H9 (cell line): ENCODE measurements at regions not wholly inside any gene's neighbourhood (a gene's known extent, or its start where the extent isn't known, plus 50 kb on each side); places are given as distances from the start of the nearest gene placed in this dataset.

Experiments
- DNase-seq: peaks from one replicate; pipeline ENCODE4 v3.0.0-alpha.2; 2017
- H2AFZ ChIP-seq: one replicate; pipeline ENCODE4 v1.6.1; 2013; ENCODE audit warnings: mild to moderate bottlenecking, low read length, control low read depth, moderate library complexity
- H2AK5ac ChIP-seq: 2 replicates; pipeline ENCODE4 v1.6.1; 2013; ENCODE audit warnings: low read length, control low read depth, mixed read lengths; ENCODE audit not compliant: insufficient read length
- H2BK120ac ChIP-seq: one replicate; pipeline ENCODE4 v1.6.1; 2013; ENCODE audit warnings: low read depth, mild to moderate bottlenecking, low read length, control low read depth, inconsistent platforms; ENCODE audit not compliant: poor library complexity, severe bottlenecking
- H2BK12ac ChIP-seq: 2 replicates; pipeline ENCODE4 v1.6.1; 2013; ENCODE audit warnings: low read length, control low read depth, mixed read lengths, low read depth; ENCODE audit not compliant: insufficient read length
- H2BK15ac ChIP-seq: 2 replicates; pipeline ENCODE4 v1.6.1; 2013; ENCODE audit warnings: low read depth, low read length, control low read depth
- H2BK20ac ChIP-seq: one replicate; pipeline ENCODE4 v1.6.1; 2013; ENCODE audit warnings: low read depth, mild to moderate bottlenecking, low read length, control low read depth, inconsistent platforms; ENCODE audit not compliant: poor library complexity, severe bottlenecking
- H2BK5ac ChIP-seq: 2 replicates; pipeline ENCODE4 v1.6.1; 2013; ENCODE audit warnings: low read length, control low read depth, mixed read lengths; ENCODE audit not compliant: insufficient read length
- H3K14ac ChIP-seq: 2 replicates; pipeline ENCODE4 v1.6.1; 2013; ENCODE audit warnings: low read length, control low read depth; ENCODE audit not compliant: insufficient read depth
- H3K18ac ChIP-seq: 2 replicates; pipeline ENCODE4 v1.6.1; 2013; ENCODE audit warnings: low read depth, mild to moderate bottlenecking, mixed read lengths, low read length, control low read depth; ENCODE audit not compliant: insufficient read length
- H3K23ac ChIP-seq: 2 replicates; pipeline ENCODE4 v1.6.1; 2013; ENCODE audit warnings: low read length, control low read depth, mixed read lengths, low read depth; ENCODE audit not compliant: insufficient read length
- H3K23me2 ChIP-seq: 2 replicates; pipeline ENCODE4 v1.6.1; 2013; ENCODE audit warnings: low read depth, mild to moderate bottlenecking, mixed read lengths, low read length, control low read depth; ENCODE audit not compliant: insufficient read length, poor library complexity, severe bottlenecking
- H3K27ac ChIP-seq: 2 replicates; pipeline ENCODE4 v1.5.1; 2013; ENCODE audit warnings: low read length, control low read depth, mixed read lengths, low read depth; ENCODE audit not compliant: insufficient read length
- H3K27me3 ChIP-seq: 2 replicates; pipeline ENCODE4 v1.6.1; 2013; ENCODE audit warnings: low read length, control low read depth, inconsistent platforms; ENCODE audit not compliant: insufficient read depth
- H3K4ac ChIP-seq: 2 replicates; pipeline ENCODE4 v1.6.1; 2013; ENCODE audit warnings: low read depth, mild to moderate bottlenecking, control low read depth, inconsistent platforms, low read length, moderate library complexity
- H3K4me1 ChIP-seq: 2 replicates; pipeline ENCODE4 v1.6.1; 2013; ENCODE audit warnings: low read length, control low read depth, inconsistent platforms; ENCODE audit not compliant: insufficient read depth
- H3K4me2 ChIP-seq: 2 replicates; pipeline ENCODE4 v1.6.1; 2013; ENCODE audit warnings: low read length, control low read depth, mixed read lengths; ENCODE audit not compliant: insufficient read length, insufficient read depth
- H3K56ac ChIP-seq: 2 replicates; pipeline ENCODE4 v1.6.1; 2013; ENCODE audit warnings: low read depth, mild to moderate bottlenecking, mixed read lengths, low read length, control low read depth; ENCODE audit not compliant: insufficient read length
- H3K79me1 ChIP-seq: 2 replicates; pipeline ENCODE4 v1.6.1; 2013; ENCODE audit warnings: low read depth, mild to moderate bottlenecking, moderate library complexity, low read length, control low read depth, inconsistent platforms; ENCODE audit not compliant: insufficient read depth, poor library complexity, severe bottlenecking
- H3K79me2 ChIP-seq: 2 replicates; pipeline ENCODE4 v1.6.1; 2013; ENCODE audit warnings: low read length, control low read depth, inconsistent platforms; ENCODE audit not compliant: insufficient read depth
- H3K9ac ChIP-seq: 2 replicates; pipeline ENCODE4 v1.6.1; 2013; ENCODE audit warnings: low read length, control low read depth, mixed read lengths; ENCODE audit not compliant: insufficient read length; ENCODE audit errors: extremely low read depth
- H3K9me3 ChIP-seq: one replicate; pipeline ENCODE4 v1.6.1; 2013; ENCODE audit warnings: low read depth, low read length, inconsistent platforms; ENCODE audit not compliant: control insufficient read depth
- H3T11ph ChIP-seq: one replicate; pipeline ENCODE4 v1.6.1; 2013; ENCODE audit warnings: mild to moderate bottlenecking, low read length, control low read depth, inconsistent platforms
- H4K20me1 ChIP-seq: one replicate; pipeline ENCODE4 v1.6.1; 2013; ENCODE audit not compliant: control insufficient read depth, insufficient read length, insufficient read depth
- H4K5ac ChIP-seq: 2 replicates; pipeline ENCODE4 v1.6.1; 2013; ENCODE audit warnings: low read depth, mild to moderate bottlenecking, mixed read lengths, low read length, control low read depth; ENCODE audit not compliant: insufficient read length
- H4K8ac ChIP-seq: replicated peaks from 2 replicates; pipeline ENCODE4 v1.6.1; 2013; ENCODE audit warnings: low read length, control low read depth, mixed read lengths, low read depth; ENCODE audit not compliant: insufficient read length
- H4K91ac ChIP-seq: 2 replicates; pipeline ENCODE4 v1.6.1; 2013; ENCODE audit warnings: low read depth, mild to moderate bottlenecking, moderate library complexity, mixed read lengths, low read length, control low read depth; ENCODE audit not compliant: insufficient read length
- H3K27ac Mint-ChIP-seq, 3 experiments: 2 replicates in 2 of 3; 3 replicates in 1 of 3; pipeline ENCODE4 v1.8.0; 2020 to 2021; ENCODE audit warnings: mixed read lengths in 3 of 3, mild to moderate bottlenecking in 1 of 3, moderate library complexity in 1 of 3
- H3K27me3 Mint-ChIP-seq: 2 replicates; pipeline ENCODE4 v1.8.0; 2021; ENCODE audit warnings: low read depth, mild to moderate bottlenecking, moderate library complexity, mixed read lengths
- H3K36me3 Mint-ChIP-seq, 3 experiments: 2 replicates in 2 of 3; 3 replicates in 1 of 3; pipeline ENCODE4 v1.8.0; 2020 to 2021; ENCODE audit warnings: low read depth in 3 of 3, mixed read lengths in 3 of 3; ENCODE audit not compliant: insufficient read depth in 1 of 3
- H3K4me1 Mint-ChIP-seq, 2 experiments: 2 replicates each; pipeline ENCODE4 v1.8.0; 2020; ENCODE audit warnings: mixed read lengths in 2 of 2
- H3K4me3 Mint-ChIP-seq, 2 experiments: 2 replicates in 1 of 2; 3 replicates in 1 of 2; pipeline ENCODE4 v1.8.0; 2020 to 2021; ENCODE audit warnings: mild to moderate bottlenecking in 2 of 2, mixed read lengths in 2 of 2, moderate library complexity in 1 of 2
- H3K9me3 Mint-ChIP-seq, 2 experiments: 2 replicates in 1 of 2; 3 replicates in 1 of 2; pipeline ENCODE4 v1.8.0; 2020; ENCODE audit warnings: mild to moderate bottlenecking in 2 of 2, mixed read lengths in 2 of 2, moderate library complexity in 1 of 2
- CTCF ChIP-seq: fragments of 200-600 bp; sonication (generic); conservative IDR thresholded peaks from 3 replicates; pipeline ENCODE4 v1.8.0; 2021; ENCODE audit warnings: antibody characterized with exemption, mild to moderate bottlenecking
- WGBS: extraction: QIAGEN DNeasy Blood & Tissue Kit; methylation state at CpG from one replicate; pipeline ENCODE4 v1.1.7; 2013; ENCODE audit warnings: missing lambda C conversion rate, low lambda C conversion rate, mixed read lengths; ENCODE audit not compliant: insufficient read length; ENCODE audit errors: extremely low coverage; 5-methylcytosine and 5-hydroxymethylcytosine counted together

GRCh38 chr17:53680745-53681144 is 142.0 kb upstream of the KIF2B start:
- H2AFZ ChIP-seq, result no peak overlapping the region
- peaks cover 20 to 25% of the 10 kb centered on the region in 2 experiments for H3K9me3 Mint-ChIP-seq

More at GRCh38 chr17:53680745-53681144, 142.0 kb upstream of the KIF2B start:
- H2AK5ac ChIP-seq, result no peak overlapping the region
- no peak overlapping the region for H3K56ac ChIP-seq
- Mint-ChIP-seq H3K27me3 (no peaks in the 10 kb centered on the region), H3K27ac (no peak overlapping the region), H3K36me3 (peaks cover 5 to 21% (median 14%) of the 10 kb centered on the region in 3 experiments), H3K4me1 (peaks cover 4 to 9% of the 10 kb centered on the region in 2 experiments; a peak in 3 of 4 replicates), H3K4me3 (no peak overlapping the region)
- no peak overlapping the region for H3K23ac ChIP-seq
- H4K8ac ChIP-seq, result no peak overlapping the region
- H3K4me1 ChIP-seq, result no peaks in the 10 kb centered on the region
- H2BK120ac ChIP-seq, result no peak overlapping the region
- no peak for DNase-seq
- H3K79me2 ChIP-seq, result no peaks in the 10 kb centered on the region
- H2BK20ac ChIP-seq, result no peak overlapping the region
- H3K27ac ChIP-seq, result no peak overlapping the region
- H2BK5ac ChIP-seq, result no peak overlapping the region
- no peak overlapping the region for H2BK12ac ChIP-seq
- H2BK15ac ChIP-seq, result no peak overlapping the region
- H3K79me1 ChIP-seq, result no peaks in the 10 kb centered on the region
- no peak overlapping the region for H3T11ph ChIP-seq
- H3K4ac ChIP-seq, result no peak overlapping the region
- H3K27me3 ChIP-seq, result no peaks in the 10 kb centered on the region
- WGBS, result no CpG with 5 or more reads among the region's 1 CpG
- H3K9me3 ChIP-seq, result no peaks in the 10 kb centered on the region
- no peaks in the 10 kb centered on the region for H4K20me1 ChIP-seq
- H3K4me2 ChIP-seq, result no peak overlapping the region
- H3K23me2 ChIP-seq, result no peaks in the 10 kb centered on the region
- no peak overlapping the region for H3K9ac ChIP-seq
- no peak overlapping the region for H3K18ac ChIP-seq
- no peak for TF ChIP-seq CTCF
- H3K14ac ChIP-seq, result no peak overlapping the region
- H4K5ac ChIP-seq, result no peak overlapping the region
- no peak overlapping the region for H4K91ac ChIP-seq
